DMS153 treated with DMSO at 0.1 percent for 48 hours (cell line): ENCODE measurements at regions not wholly inside any gene's neighbourhood (a gene's known extent, or its start where the extent isn't known, plus 50 kb on each side); places are given as distances from the start of the nearest gene placed in this dataset.
A peak's percentile ranks its signal among the peaks of the same experiment; 100 is the strongest.
"Not testable (repeated sequence)": the region's sequence is repeated elsewhere in the genome, so short reads cannot be mapped to it uniquely, and the experiment has no call there.

Experiments used
- DNase-seq: peaks from one replicate; lab custom pipeline; 2025; ENCODE audit not compliant: unreplicated experiment; lab: John Stamatoyannopoulos, UW

GRCh38 chr5:1637639-1638481, 114.1 kb upstream of the LPCAT1 start:
- no peak for DNase-seq

- no peak for DNase-seq
Observed at GRCh38 chr5:1636981-1637638, 113.3 kb upstream of the LPCAT1 start.

- not testable (repeated sequence) for DNase-seq
Observed at GRCh38 chr5:1636208-1636770, 112.5 kb upstream of the LPCAT1 start.

- DNase-seq = not testable (repeated sequence)
Observed at GRCh38 chr5:1635477-1635876, 111.7 kb upstream of the LPCAT1 start.

GRCh38 chr5:1634337-1634661, 110.5 kb upstream of the LPCAT1 start:
- DNase-seq = no peak

- peak; percentile 78 for DNase-seq
Observed at GRCh38 chr5:1633605-1634336, 110.0 kb upstream of the LPCAT1 start.

GRCh38 chr5:1631004-1631403, 107.2 kb upstream of the LPCAT1 start:
- not testable (repeated sequence) for DNase-seq

- not testable (repeated sequence) for DNase-seq
Observed at GRCh38 chr5:1626397-1626796, 102.6 kb upstream of the LPCAT1 start.

GRCh38 chr5:1619531-1619930, 95.8 kb upstream of the LPCAT1 start:
- DNase-seq = not testable (repeated sequence)

- not testable (repeated sequence) for DNase-seq
Observed at GRCh38 chr5:1618296-1618865, 94.6 kb upstream of the LPCAT1 start.

GRCh38 chr5:1617236-1617755, 93.5 kb upstream of the LPCAT1 start:
- not testable (repeated sequence) for DNase-seq

GRCh38 chr5:1613515-1613914, 89.8 kb upstream of the LPCAT1 start:
- not testable (repeated sequence) for DNase-seq

- not testable (repeated sequence) for DNase-seq
Observed at GRCh38 chr5:1610526-1610925, 86.8 kb upstream of the LPCAT1 start.

- not testable (repeated sequence) for DNase-seq
Observed at GRCh38 chr5:1609111-1609510, 85.4 kb upstream of the LPCAT1 start.

- DNase-seq = not testable (repeated sequence)
Observed at GRCh38 chr5:1608336-1608735, 84.6 kb upstream of the LPCAT1 start.

GRCh38 chr5:1606951-1607350, 83.2 kb upstream of the LPCAT1 start:
- DNase-seq = not testable (repeated sequence)

GRCh38 chr5:1603916-1604315, 80.2 kb upstream of the LPCAT1 start:
- peak; percentile 72 for DNase-seq

GRCh38 chr5:1601565-1601964, 77.8 kb upstream of the LPCAT1 start:
- DNase-seq = not testable (repeated sequence)

GRCh38 chr5:1598950-1599737, 75.4 kb upstream of the LPCAT1 start:
- not testable (repeated sequence) for DNase-seq

GRCh38 chr5:1597093-1597473, 73.3 kb upstream of the LPCAT1 start:
- not testable (repeated sequence) for DNase-seq
